Astrocyte (in vitro differentiated cells and primary cell): ENCODE measurements at regions not wholly inside any gene's neighbourhood (a gene's known extent, or its start where the extent isn't known, plus 50 kb on each side); places are given as distances from the start of the nearest gene placed in this dataset.

ENCODE experiments used
- DNase-seq: peaks from one replicate; pipeline ENCODE4 v3.0.0-alpha.2; 2010; ENCODE audit warnings: low read depth
- FAIRE-seq: peaks from 2 replicates; lab custom pipeline; 2011; peaks lifted over from hg19 to GRCh38; lab: Jason Lieb, UNC
- H2AFZ ChIP-seq: 2 replicates; pipeline ENCODE4 v1.6.0; 2012; ENCODE audit warnings: low read depth, low read length, inconsistent platforms
- H3K27ac ChIP-seq: 2 replicates; pipeline ENCODE4 v1.5.1; 2011; ENCODE audit warnings: low read depth, low read length, inconsistent platforms
- H3K27me3 ChIP-seq: 2 replicates; pipeline ENCODE4 v1.6.0; 2011; ENCODE audit warnings: low read length, inconsistent platforms; ENCODE audit not compliant: insufficient read depth
- H3K36me3 ChIP-seq: 2 replicates; pipeline ENCODE4 v1.5.1; 2011; ENCODE audit warnings: low read length, inconsistent platforms; ENCODE audit not compliant: insufficient read depth
- H3K4me1 ChIP-seq: 2 replicates; pipeline ENCODE4 v1.5.1; 2011; ENCODE audit warnings: low read length, inconsistent platforms; ENCODE audit not compliant: insufficient read depth
- H3K4me2 ChIP-seq: 2 replicates; pipeline ENCODE4 v1.6.0; 2012; ENCODE audit warnings: low read length, inconsistent platforms
- H3K4me3 ChIP-seq: 2 replicates; pipeline ENCODE4 v1.5.1; 2011; ENCODE audit warnings: low read depth, mild to moderate bottlenecking, low read length, inconsistent platforms; ENCODE audit not compliant: insufficient read depth
- H3K79me2 ChIP-seq: 2 replicates; pipeline ENCODE4 v1.6.0; 2012; ENCODE audit warnings: mild to moderate bottlenecking, low read length, inconsistent platforms; ENCODE audit not compliant: insufficient read depth
- H3K9ac ChIP-seq: 2 replicates; pipeline ENCODE4 v1.6.0; 2012; ENCODE audit warnings: mild to moderate bottlenecking, low read length, inconsistent platforms
- H3K9me3 ChIP-seq: 2 replicates; pipeline ENCODE4 v1.5.1; 2012; ENCODE audit warnings: low read depth, mild to moderate bottlenecking, low read length, inconsistent platforms; ENCODE audit not compliant: insufficient read depth
- H4K20me1 ChIP-seq: 2 replicates; pipeline ENCODE4 v1.6.0; 2012; ENCODE audit warnings: low read length, inconsistent platforms; ENCODE audit not compliant: insufficient read depth
- H3K27ac Mint-ChIP-seq: one replicate; pipeline ENCODE4 v1.8.0; 2021; ENCODE audit warnings: mild to moderate bottlenecking, mixed read lengths; ENCODE audit not compliant: unreplicated experiment
- H3K27me3 Mint-ChIP-seq: one replicate; pipeline ENCODE4 v1.8.0; 2021; ENCODE audit warnings: low read depth, mixed read lengths; ENCODE audit not compliant: unreplicated experiment
- H3K36me3 Mint-ChIP-seq: one replicate; pipeline ENCODE4 v1.8.0; 2021; ENCODE audit warnings: low read depth, mixed read lengths; ENCODE audit not compliant: unreplicated experiment
- H3K4me1 Mint-ChIP-seq: one replicate; pipeline ENCODE4 v1.8.0; 2021; ENCODE audit warnings: low read depth, mixed read lengths; ENCODE audit not compliant: unreplicated experiment
- H3K4me3 Mint-ChIP-seq: one replicate; pipeline ENCODE4 v1.8.0; 2021; ENCODE audit warnings: mild to moderate bottlenecking, moderate library complexity, mixed read lengths; ENCODE audit not compliant: unreplicated experiment
- H3K9me3 Mint-ChIP-seq: one replicate; pipeline ENCODE4 v1.8.0; 2021; ENCODE audit warnings: mild to moderate bottlenecking, mixed read lengths; ENCODE audit not compliant: unreplicated experiment
- CTCF ChIP-seq: IDR thresholded peaks from 2 replicates; pipeline ENCODE4 v1.5.1; 2011; ENCODE audit warnings: low read depth, mild to moderate bottlenecking, inconsistent platforms, low read length, moderate library complexity; ENCODE audit not compliant: insufficient read depth
- EZH2 ChIP-seq: IDR thresholded peaks from 2 replicates; pipeline ENCODE4 v1.6.1; 2012; ENCODE audit warnings: mild to moderate bottlenecking, low read length, inconsistent platforms; ENCODE audit not compliant: insufficient read depth

- H3K4me1 ChIP-seq, result no peaks in the 10 kb centered on the region
- no peaks in the 10 kb centered on the region for H3K27me3 ChIP-seq
- Mint-ChIP-seq H3K27me3 (peaks cover 2% of the 10 kb centered on the region), H3K9me3 (peaks cover 11% of the 10 kb centered on the region), H3K4me1 (peaks cover 4% of the 10 kb centered on the region), H3K27ac (no peak overlapping the region), H3K36me3 (no peaks in the 10 kb centered on the region), H3K4me3 (no peak overlapping the region)
- FAIRE-seq, result no peak
- no peak overlapping the region for H3K27ac ChIP-seq
- no peaks in the 10 kb centered on the region for H4K20me1 ChIP-seq
- no peak overlapping the region for H3K4me3 ChIP-seq
- H2AFZ ChIP-seq, result no peak overlapping the region
- H3K9ac ChIP-seq, result no peak overlapping the region
- no peak for DNase-seq
- no peaks in the 10 kb centered on the region for H3K79me2 ChIP-seq
- no peaks in the 10 kb centered on the region for H3K36me3 ChIP-seq
- no peaks in the 10 kb centered on the region for H3K9me3 ChIP-seq
- no peak for TF ChIP-seq EZH2
- no peak for TF ChIP-seq CTCF
- H3K4me2 ChIP-seq, result no peak overlapping the region
Observed at GRCh38 chr12:5310151-5310550, 121.8 kb upstream of the NTF3 start.

GRCh38 chr12:5317556-5317955, 114.4 kb upstream of the NTF3 start:
- Mint-ChIP-seq H3K4me1 (peaks cover 14% of the 10 kb centered on the region), H3K4me3 (no peak overlapping the region), H3K27me3 (peaks cover 1% of the 10 kb centered on the region), H3K9me3 (peaks cover 8% of the 10 kb centered on the region), H3K36me3 (no peaks in the 10 kb centered on the region), H3K27ac (no peak overlapping the region)
- H3K27me3 ChIP-seq, result no peaks in the 10 kb centered on the region
- H2AFZ ChIP-seq, result no peak overlapping the region
- no peaks in the 10 kb centered on the region for H3K36me3 ChIP-seq
- no peaks in the 10 kb centered on the region for H3K79me2 ChIP-seq
- DNase-seq (peak; percentile 0), FAIRE-seq (no peak)
- no peak overlapping the region for H3K4me3 ChIP-seq
- H4K20me1 ChIP-seq, result no peaks in the 10 kb centered on the region
- no peak overlapping the region for H3K9ac ChIP-seq
- H3K4me1 ChIP-seq, result no peaks in the 10 kb centered on the region
- H3K9me3 ChIP-seq, result no peaks in the 10 kb centered on the region
- no peak overlapping the region for H3K27ac ChIP-seq
- no peak for TF ChIP-seq CTCF
- no peak for TF ChIP-seq EZH2
- no peak overlapping the region for H3K4me2 ChIP-seq

GRCh38 chr12:5318874-5319273, 113.0 kb upstream of the NTF3 start:
- Histone ChIP-seq H3K79me2 (no peaks in the 10 kb centered on the region), H3K9me3 (no peaks in the 10 kb centered on the region), H3K4me1 (no peaks in the 10 kb centered on the region), H3K4me2 (no peak overlapping the region), H3K36me3 (no peaks in the 10 kb centered on the region), H3K27me3 (no peaks in the 10 kb centered on the region), H3K4me3 (no peak overlapping the region), H2AFZ (no peak overlapping the region), H3K9ac (no peak overlapping the region), H3K27ac (no peak overlapping the region), H4K20me1 (no peaks in the 10 kb centered on the region)
- peak; percentile 97 for FAIRE-seq
- peaks cover 14% of the 10 kb centered on the region for H3K4me1 Mint-ChIP-seq
- H3K27ac Mint-ChIP-seq, result no peak overlapping the region
- H3K27me3 Mint-ChIP-seq, result peaks cover 3% of the 10 kb centered on the region
- TF ChIP-seq EZH2 (no peak), CTCF (no peak)
- peak; percentile 65 for DNase-seq
- no peaks in the 10 kb centered on the region for H3K36me3 Mint-ChIP-seq
- H3K9me3 Mint-ChIP-seq, result peaks cover 2% of the 10 kb centered on the region
- no peak overlapping the region for H3K4me3 Mint-ChIP-seq
